ENCODE measurements at regions not wholly inside any gene's neighbourhood (a gene's known extent, or its start where the extent isn't known, plus 50 kb on each side); places are given as distances from the start of the nearest gene placed in this dataset.

DNA sequence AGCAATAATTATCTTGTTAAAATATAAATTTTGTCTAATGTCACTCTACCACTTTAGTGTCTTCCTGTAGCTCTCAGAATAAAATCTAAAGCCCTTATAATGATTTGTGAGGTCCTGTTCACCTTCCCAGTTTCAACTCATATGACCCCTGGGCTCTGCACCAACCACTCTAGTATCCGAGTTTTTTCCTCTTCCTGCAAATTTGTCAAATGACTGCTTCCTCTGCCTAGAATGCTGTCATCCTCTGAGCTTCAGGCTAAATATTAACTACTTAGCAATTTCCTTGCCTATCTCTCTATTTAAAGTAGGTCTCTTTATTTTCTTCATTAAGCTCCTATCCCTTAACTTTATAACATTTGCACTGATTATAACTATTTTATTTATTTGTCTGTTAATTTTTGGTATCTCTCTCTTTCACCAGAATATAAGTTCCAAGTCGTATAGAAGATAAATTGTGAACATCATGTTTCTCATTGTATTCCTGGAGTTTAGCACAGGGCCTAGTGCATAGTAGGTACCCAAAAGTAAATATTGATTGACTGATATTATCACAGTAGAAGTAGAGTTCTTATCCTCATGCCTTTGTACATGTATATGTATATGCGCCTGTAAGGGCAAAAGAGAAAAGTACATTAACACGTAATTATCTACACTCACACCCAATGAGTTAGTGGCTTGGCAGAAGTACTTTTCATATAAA lies 196.0 kb downstream of the BCAT1 start:
- no peaks in the 10 kb centered on the region for H3K36me3 ChIP-seq (ENCODE audit: control insufficient read depth, insufficient read depth, low read length)
- no peaks in the 10 kb centered on the region for H3K9me1 ChIP-seq (ENCODE audit: control insufficient read depth, insufficient read depth, low read length)
- intact Hi-C loops (cut with micrococcal nuclease) (no loop called here), in situ Hi-C loops (cut with MboI) (no loop called here)
- no peaks in the 10 kb centered on the region for H3K27me3 ChIP-seq (ENCODE audit: control insufficient read depth in 2 of 2, insufficient read depth in 2 of 2, low read length in 2 of 2)
- ATAC-seq (no peak), FAIRE-seq (no peak), DNase-seq (ENCODE audit: extremely low read depth in 1 of 4, low spot score in 3 of 4) (no peak)
- H3K4me2 ChIP-seq (ENCODE audit: insufficient read depth, low read length): no peak overlapping the region
- 41% methylated on average over 4 of the region's 4 CpGs for WGBS (ENCODE audit: insufficient coverage, low coverage, missing lambda C conversion rate)
- H3K4me3 ChIP-seq: no peak overlapping the region
- BruUV-seq (replicated peaks): no TSS peak
- no peak overlapping the region for H3K9ac ChIP-seq (ENCODE audit: insufficient read depth in 1 of 2, low read depth in 2 of 2, low read length in 2 of 2)
- H4K20me1 ChIP-seq (replicated peaks; ENCODE audit: control insufficient read depth, insufficient read depth, low read length): no peaks in the 10 kb centered on the region
- no peaks in the 10 kb centered on the region; a peak in 1 of 5 replicates for H3K4me1 ChIP-seq (replicated peaks in 1 of 2; ENCODE audit: control insufficient read depth in 2 of 2, insufficient read depth in 2 of 2, low read length in 2 of 2)
- ChIA-PET POLR2A (interaction anchor here (1.2 kb wide), 1 partner anchor 9 kb away, joined by 3 read pairs; no protein-coding TSS in a partner anchor), CTCF (ENCODE audit: low intra/inter-chr PET ratio) (no interaction called here)
- no peak overlapping the region for H2AFZ ChIP-seq (ENCODE audit: low read depth, low read length)
- H3K79me2 ChIP-seq (ENCODE audit: control insufficient read depth, insufficient read depth, low read length): no peaks in the 10 kb centered on the region
- no peak overlapping the region for H3K27ac ChIP-seq (ENCODE audit: extremely low read depth, low read depth, low read length)
- H3K9me3 ChIP-seq (replicated peaks; ENCODE audit: control insufficient read depth, insufficient read depth, low read depth, low read length): no peaks in the 10 kb centered on the region
- TF ChIP-seq, protein P1, sequence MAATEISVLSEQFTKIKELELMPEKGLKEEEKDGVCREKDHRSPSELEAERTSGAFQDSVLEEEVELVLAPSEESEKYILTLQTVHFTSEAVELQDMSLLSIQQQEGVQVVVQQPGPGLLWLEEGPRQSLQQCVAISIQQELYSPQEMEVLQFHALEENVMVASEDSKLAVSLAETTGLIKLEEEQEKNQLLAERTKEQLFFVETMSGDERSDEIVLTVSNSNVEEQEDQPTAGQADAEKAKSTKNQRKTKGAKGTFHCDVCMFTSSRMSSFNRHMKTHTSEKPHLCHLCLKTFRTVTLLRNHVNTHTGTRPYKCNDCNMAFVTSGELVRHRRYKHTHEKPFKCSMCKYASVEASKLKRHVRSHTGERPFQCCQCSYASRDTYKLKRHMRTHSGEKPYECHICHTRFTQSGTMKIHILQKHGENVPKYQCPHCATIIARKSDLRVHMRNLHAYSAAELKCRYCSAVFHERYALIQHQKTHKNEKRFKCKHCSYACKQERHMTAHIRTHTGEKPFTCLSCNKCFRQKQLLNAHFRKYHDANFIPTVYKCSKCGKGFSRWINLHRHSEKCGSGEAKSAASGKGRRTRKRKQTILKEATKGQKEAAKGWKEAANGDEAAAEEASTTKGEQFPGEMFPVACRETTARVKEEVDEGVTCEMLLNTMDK (IDR thresholded peaks at IDR 0.05; ENCODE audit: borderline replicate concordance, insufficient read depth, low read depth, low read length, poor library complexity, severe bottlenecking): no peak
- TF ChIP-seq CTBP1 (IDR thresholded peaks at IDR 0.05; ENCODE audit: borderline replicate concordance): no peak
- TF ChIP-seq, protein P2, sequence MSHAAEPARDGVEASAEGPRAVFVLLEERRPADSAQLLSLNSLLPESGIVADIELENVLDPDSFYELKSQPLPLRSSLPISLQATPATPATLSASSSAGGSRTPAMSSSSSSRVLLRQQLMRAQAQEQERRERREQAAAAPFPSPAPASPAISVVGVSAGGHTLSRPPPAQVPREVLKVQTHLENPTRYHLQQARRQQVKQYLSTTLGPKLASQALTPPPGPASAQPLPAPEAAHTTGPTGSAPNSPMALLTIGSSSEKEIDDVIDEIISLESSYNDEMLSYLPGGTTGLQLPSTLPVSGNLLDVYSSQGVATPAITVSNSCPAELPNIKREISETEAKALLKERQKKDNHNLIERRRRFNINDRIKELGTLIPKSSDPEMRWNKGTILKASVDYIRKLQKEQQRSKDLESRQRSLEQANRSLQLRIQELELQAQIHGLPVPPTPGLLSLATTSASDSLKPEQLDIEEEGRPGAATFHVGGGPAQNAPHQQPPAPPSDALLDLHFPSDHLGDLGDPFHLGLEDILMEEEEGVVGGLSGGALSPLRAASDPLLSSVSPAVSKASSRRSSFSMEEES (CRISPR knock-in tag; IDR thresholded peaks at IDR 0.05): no peak
- no peak for TF ChIP-seq POLR2H (tag; IDR thresholded peaks at IDR 0.05; ENCODE audit: low read depth)
- TF ChIP-seq GABPB1 (CRISPR knock-in tag; IDR thresholded peaks at IDR 0.05): no peak
- TF ChIP-seq, protein P3, sequence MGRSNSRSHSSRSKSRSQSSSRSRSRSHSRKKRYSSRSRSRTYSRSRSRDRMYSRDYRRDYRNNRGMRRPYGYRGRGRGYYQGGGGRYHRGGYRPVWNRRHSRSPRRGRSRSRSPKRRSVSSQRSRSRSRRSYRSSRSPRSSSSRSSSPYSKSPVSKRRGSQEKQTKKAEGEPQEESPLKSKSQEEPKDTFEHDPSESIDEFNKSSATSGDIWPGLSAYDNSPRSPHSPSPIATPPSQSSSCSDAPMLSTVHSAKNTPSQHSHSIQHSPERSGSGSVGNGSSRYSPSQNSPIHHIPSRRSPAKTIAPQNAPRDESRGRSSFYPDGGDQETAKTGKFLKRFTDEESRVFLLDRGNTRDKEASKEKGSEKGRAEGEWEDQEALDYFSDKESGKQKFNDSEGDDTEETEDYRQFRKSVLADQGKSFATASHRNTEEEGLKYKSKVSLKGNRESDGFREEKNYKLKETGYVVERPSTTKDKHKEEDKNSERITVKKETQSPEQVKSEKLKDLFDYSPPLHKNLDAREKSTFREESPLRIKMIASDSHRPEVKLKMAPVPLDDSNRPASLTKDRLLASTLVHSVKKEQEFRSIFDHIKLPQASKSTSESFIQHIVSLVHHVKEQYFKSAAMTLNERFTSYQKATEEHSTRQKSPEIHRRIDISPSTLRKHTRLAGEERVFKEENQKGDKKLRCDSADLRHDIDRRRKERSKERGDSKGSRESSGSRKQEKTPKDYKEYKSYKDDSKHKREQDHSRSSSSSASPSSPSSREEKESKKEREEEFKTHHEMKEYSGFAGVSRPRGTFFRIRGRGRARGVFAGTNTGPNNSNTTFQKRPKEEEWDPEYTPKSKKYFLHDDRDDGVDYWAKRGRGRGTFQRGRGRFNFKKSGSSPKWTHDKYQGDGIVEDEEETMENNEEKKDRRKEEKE (IDR thresholded peaks at IDR 0.05; ENCODE audit: borderline replicate concordance in 1 of 2, control insufficient read depth in 1 of 2, low read depth in 2 of 2, low read length in 1 of 2): no peak
- no peak for TF ChIP-seq TEAD4 (IDR thresholded peaks at IDR 0.05; ENCODE audit: low read length)
- TF ChIP-seq TEAD4 (CRISPR knock-in tag; IDR thresholded peaks at IDR 0.05; ENCODE audit: borderline replicate concordance): no peak
- TF ChIP-seq, protein P4, sequence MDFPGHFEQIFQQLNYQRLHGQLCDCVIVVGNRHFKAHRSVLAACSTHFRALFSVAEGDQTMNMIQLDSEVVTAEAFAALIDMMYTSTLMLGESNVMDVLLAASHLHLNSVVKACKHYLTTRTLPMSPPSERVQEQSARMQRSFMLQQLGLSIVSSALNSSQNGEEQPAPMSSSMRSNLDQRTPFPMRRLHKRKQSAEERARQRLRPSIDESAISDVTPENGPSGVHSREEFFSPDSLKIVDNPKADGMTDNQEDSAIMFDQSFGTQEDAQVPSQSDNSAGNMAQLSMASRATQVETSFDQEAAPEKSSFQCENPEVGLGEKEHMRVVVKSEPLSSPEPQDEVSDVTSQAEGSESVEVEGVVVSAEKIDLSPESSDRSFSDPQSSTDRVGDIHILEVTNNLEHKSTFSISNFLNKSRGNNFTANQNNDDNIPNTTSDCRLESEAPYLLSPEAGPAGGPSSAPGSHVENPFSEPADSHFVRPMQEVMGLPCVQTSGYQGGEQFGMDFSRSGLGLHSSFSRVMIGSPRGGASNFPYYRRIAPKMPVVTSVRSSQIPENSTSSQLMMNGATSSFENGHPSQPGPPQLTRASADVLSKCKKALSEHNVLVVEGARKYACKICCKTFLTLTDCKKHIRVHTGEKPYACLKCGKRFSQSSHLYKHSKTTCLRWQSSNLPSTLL (IDR thresholded peaks at IDR 0.05): no peak
- no peak for TF ChIP-seq NFE2L1 (tag; IDR thresholded peaks at IDR 0.05; ENCODE audit: borderline replicate concordance, low read depth)
- no peak for TF ChIP-seq KLF13 (tag; IDR thresholded peaks at IDR 0.05; ENCODE audit: borderline replicate concordance, low read depth)
- TF ChIP-seq HMG20B (CRISPR knock-in tag; IDR thresholded peaks at IDR 0.05): no peak
